Thoracic aorta (tissue), 2 donors: ENCODE measurements at regions not wholly inside any gene's neighbourhood (a gene's known extent, or its start where the extent isn't known, plus 50 kb on each side); places are given as distances from the start of the nearest gene placed in this dataset.
A peak's percentile ranks its signal among the peaks of the same experiment; 100 is the strongest.

Source experiments
- ATAC-seq: fragments of 150-250 bp; one replicate; pipeline ENCODE4 v1.8.0; 2017; ENCODE audit warnings: low read depth; ENCODE audit not compliant: insufficient number of reproducible peaks, low FRiP score
- DNase-seq: peaks from one replicate; pipeline ENCODE4 v3.0.0-alpha.2; 2020; ENCODE audit warnings: low spot score
- H3K27ac ChIP-seq, 2 donors: fragments of 200-600 bp; sonication (generic); 1 replicate in 1 of 2; 2 replicates in 1 of 2; pipeline ENCODE4 v1.5.1; 2016; ENCODE audit warnings: mild to moderate bottlenecking in 2 of 2, moderate library complexity in 2 of 2
- H3K27me3 ChIP-seq: fragments of 200-600 bp; sonication (generic); replicated peaks from 2 replicates; pipeline ENCODE4 v1.6.0; 2016; ENCODE audit warnings: mild to moderate bottlenecking; ENCODE audit not compliant: insufficient read depth
- H3K36me3 ChIP-seq: fragments of 200-600 bp; sonication (generic); one replicate; pipeline ENCODE4 v1.5.1; 2016
- H3K4me1 ChIP-seq, 2 donors: fragments of 200-600 bp; sonication (generic); 1 replicate in 1 of 2; 2 replicates in 1 of 2; pipeline versions ENCODE4 v1.5.1 to v1.6.0; 2016; ENCODE audit warnings: low read depth in 2 of 2, mild to moderate bottlenecking in 1 of 2; ENCODE audit not compliant: control insufficient read depth in 1 of 2
- H3K4me3 ChIP-seq: fragments of 200-600 bp; sonication (generic); 2 replicates; pipeline ENCODE4 v1.5.1; 2016; ENCODE audit warnings: mild to moderate bottlenecking
- H3K9me3 ChIP-seq: fragments of 200-600 bp; sonication (generic); 2 replicates; pipeline ENCODE4 v1.5.1; 2016
- CTCF ChIP-seq: fragments of 200-600 bp; sonication (generic); IDR thresholded peaks from one replicate; pipeline ENCODE4 v1.5.1; 2019; ENCODE audit warnings: antibody characterized with exemption

DNA sequence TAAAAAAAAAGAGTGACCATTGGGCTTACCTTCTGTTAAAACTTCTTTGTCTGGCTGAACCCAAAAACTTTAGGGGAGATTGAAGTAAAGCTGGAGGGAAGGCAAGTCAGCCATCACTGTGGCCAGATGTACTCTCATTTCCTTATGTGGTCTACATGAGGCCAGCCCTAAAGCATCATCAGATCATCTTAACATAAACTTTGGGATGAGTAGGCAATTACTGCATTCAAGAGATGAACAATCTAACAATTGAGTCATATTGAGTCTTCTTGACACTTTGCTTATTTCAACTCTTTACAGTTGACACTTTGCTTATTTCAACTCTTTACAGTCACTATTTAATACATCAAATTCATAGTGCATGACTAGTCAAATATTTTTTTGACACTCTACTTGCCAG, 155.6 kb downstream of the QPCT start:
- ATAC-seq, result no peak
- Histone ChIP-seq H3K4me1 (peaks cover 0 to 7% of the 10 kb centered on the region in 2 donors), H3K27ac (no peak overlapping the region), H3K9me3 (no peaks in the 10 kb centered on the region), H3K27me3 (no peaks in the 10 kb centered on the region), H3K36me3 (no peaks in the 10 kb centered on the region), H3K4me3 (no peak overlapping the region)
- DNase-seq, result no peak
- no peak for TF ChIP-seq CTCF

- Histone ChIP-seq H3K36me3 (no peaks in the 10 kb centered on the region), H3K27ac (no peak overlapping the region), H3K4me1 (peaks cover 0 to 16% of the 10 kb centered on the region in 2 donors), H3K4me3 (no peak overlapping the region), H3K27me3 (no peaks in the 10 kb centered on the region), H3K9me3 (no peaks in the 10 kb centered on the region)
- TF ChIP-seq CTCF, result no peak
- DNase-seq, result no peak
- no peak for ATAC-seq
Measured at GRCh38 chr2:37501113-37501512, 156.7 kb downstream of the QPCT start.

DNA sequence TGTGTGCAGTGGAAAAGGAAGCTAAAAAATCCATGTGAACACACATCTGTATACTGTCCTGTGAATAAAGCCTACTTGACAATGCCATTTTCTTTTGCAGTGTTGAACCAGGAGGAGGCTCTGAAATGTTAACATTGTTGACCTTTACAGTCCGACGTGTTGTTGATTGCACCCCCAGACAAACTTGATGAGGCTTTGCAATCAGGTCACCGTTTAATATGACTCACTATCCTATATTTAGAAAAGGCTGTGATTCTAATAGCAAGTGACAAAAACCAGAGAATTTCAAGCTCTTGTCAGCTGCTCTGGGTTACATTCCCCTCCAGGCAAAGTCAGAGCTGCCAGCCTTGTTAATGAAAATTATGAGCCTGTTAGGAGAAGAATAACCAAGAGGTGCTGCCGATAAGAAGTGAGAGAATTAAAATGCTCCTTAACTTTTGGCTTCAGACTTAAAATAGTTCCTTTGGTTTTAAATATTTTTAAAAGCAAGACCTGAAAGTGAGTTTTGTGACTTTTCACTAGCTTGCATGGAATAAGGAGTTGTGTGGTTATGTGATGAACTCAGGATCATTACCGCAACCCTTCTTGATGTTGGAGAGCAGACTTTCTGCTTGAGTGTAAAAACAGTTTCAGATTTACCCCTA, 162.1 kb downstream of the QPCT start:
- Histone ChIP-seq H3K27me3 (no peaks in the 10 kb centered on the region), H3K9me3 (no peaks in the 10 kb centered on the region), H3K4me1 (peaks cover 4 to 40% of the 10 kb centered on the region in 2 donors), H3K27ac (peak overlapping the region; percentile 41 to 58), H3K4me3 (no peak overlapping the region), H3K36me3 (no peaks in the 10 kb centered on the region)
- peak; percentile 36 for ATAC-seq
- DNase-seq, result no peak
- TF ChIP-seq CTCF, result no peak

DNA sequence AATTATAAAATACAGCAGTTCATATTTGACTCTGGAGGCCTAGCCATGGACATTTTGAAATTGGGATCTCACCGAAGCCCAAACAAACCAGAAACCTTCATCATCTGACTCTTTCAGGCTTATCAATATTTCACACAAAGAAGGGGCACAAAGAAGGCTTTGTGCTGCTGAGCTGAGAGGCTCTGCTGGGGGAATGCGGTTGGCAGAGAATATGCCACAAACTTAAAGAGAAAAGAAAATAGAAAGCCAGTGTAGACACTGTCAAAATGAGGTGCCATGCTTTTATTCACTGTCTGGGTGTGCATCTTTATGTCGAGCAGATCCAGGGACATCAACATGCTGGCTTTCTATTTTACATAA, 162.6 kb downstream of the QPCT start:
- TF ChIP-seq CTCF, result no peak
- Histone ChIP-seq H3K27me3 (no peaks in the 10 kb centered on the region), H3K9me3 (no peaks in the 10 kb centered on the region), H3K27ac (peak overlapping the region; percentile 41 to 58), H3K4me1 (peaks cover 4 to 40% of the 10 kb centered on the region in 2 donors), H3K4me3 (no peak overlapping the region), H3K36me3 (no peaks in the 10 kb centered on the region)
- DNase-seq (no peak), ATAC-seq (no peak)

- Histone ChIP-seq H3K27me3 (no peaks in the 10 kb centered on the region), H3K4me1 (peaks cover 4 to 40% of the 10 kb centered on the region in 2 donors), H3K27ac (no peak overlapping the region), H3K36me3 (no peaks in the 10 kb centered on the region), H3K9me3 (no peaks in the 10 kb centered on the region), H3K4me3 (no peak overlapping the region)
- no peak for ATAC-seq
- TF ChIP-seq CTCF, result no peak
- no peak for DNase-seq
Measured at GRCh38 chr2:37507703-37508102, 163.3 kb downstream of the QPCT start.
